ENCODE measurements at regions not wholly inside any gene's neighbourhood (a gene's known extent, or its start where the extent isn't known, plus 50 kb on each side); places are given as distances from the start of the nearest gene placed in this dataset.

DNA sequence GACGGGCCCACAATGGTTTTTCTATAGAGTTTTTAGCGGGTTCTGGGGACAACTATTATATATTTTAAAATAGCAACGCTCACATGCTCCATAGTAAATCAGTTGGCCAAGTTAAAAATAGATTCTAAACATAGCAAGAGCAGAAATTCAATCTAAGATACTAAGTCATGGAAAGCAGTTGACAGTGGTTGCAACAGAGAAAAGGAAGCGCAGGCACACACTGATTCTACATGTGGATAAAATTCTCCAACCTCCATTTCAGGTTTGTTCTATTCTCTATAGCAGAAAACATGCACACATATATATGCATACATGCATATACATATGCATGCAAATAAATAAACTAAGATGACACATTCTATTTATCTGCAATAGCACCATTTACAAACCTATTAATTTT is 89.6 kb upstream of the HNRNPU start:
- TF ChIP-seq CTCF (conservative IDR thresholded peaks at IDR 0.05; ENCODE audit: low read depth, low read length) = no peak
- H3K4me3 ChIP-seq (ENCODE audit: low read depth, low read length) = no peak overlapping the region
- DNase-seq (ENCODE audit: low read depth) = no peak

- TF ChIP-seq CTCF (conservative IDR thresholded peaks at IDR 0.05; ENCODE audit: low read depth, low read length) = no peak
- H3K4me3 ChIP-seq (ENCODE audit: low read depth, low read length) = no peak overlapping the region
- DNase-seq (ENCODE audit: low read depth) = no peak
These were observed 88.6 kb upstream of the HNRNPU start for GRCh38 chr1:244952940-244953339.

DNA sequence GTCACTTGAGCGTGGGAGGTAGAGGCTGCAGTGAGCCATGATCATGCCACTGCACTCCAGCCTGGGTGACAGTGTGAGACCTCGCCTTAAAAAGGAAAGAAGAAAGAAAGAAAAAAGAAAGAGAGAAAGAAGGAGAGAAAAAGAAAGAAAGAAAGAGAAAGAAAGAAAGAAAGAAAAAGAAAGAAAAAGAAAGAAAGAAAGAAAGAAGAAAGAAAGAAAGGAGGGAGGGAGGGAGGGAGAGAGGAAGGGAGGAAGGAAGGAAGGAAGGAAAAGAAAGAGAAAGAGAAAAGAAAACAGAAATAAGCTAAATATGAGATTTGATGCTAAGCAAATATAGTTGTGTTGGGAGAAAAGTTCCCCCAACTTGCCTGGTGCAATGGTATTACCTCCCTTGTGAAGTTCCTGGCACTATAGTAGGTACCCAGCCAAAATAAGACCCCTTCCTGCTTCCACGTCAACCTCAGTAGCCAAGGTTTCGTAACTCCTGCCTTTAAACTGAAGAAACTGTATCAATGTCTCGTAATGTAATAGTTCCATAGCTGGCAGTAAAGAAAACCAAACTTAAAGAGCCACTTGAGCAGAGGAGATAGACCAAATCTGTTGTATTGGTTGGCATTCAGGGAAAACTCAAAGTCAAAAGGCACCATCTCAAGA is 88.1 kb upstream of the HNRNPU start:
- no peak for TF ChIP-seq CTCF (conservative IDR thresholded peaks at IDR 0.05; ENCODE audit: low read depth, low read length)
- no peak for DNase-seq (ENCODE audit: low read depth)
- no peak overlapping the region for H3K4me3 ChIP-seq (ENCODE audit: low read depth, low read length)

DNA sequence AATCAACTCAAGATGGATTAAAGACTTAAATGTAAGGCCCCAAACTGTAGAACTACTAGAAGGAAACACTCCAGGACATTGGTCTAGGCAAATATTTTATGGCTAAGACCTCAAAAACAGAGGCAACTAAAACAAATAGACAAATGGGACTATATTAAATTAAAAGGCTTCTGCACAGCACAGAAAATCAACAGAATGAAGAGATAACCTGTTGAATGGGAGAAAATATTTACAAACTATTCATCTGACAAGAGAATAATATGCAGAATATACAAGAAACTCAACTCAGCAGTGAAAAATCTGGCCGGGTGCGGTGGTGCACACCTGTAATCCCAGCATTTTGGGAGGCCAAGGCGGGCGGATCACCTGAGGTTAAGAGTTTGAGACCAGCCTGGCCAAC is 84.1 kb upstream of the HNRNPU start:
- no peak for TF ChIP-seq CTCF (conservative IDR thresholded peaks at IDR 0.05; ENCODE audit: low read depth, low read length)
- DNase-seq (ENCODE audit: low read depth) = no peak
- H3K4me3 ChIP-seq (ENCODE audit: low read depth, low read length) = no peak overlapping the region

- DNase-seq (ENCODE audit: low read depth) = no peak
- no peak for TF ChIP-seq CTCF (conservative IDR thresholded peaks at IDR 0.05; ENCODE audit: low read depth, low read length)
- no peak overlapping the region for H3K4me3 ChIP-seq (ENCODE audit: low read depth, low read length)
These were observed 80.8 kb upstream of the HNRNPU start for GRCh38 chr1:244945109-244945671.

- H3K4me3 ChIP-seq (ENCODE audit: low read depth, low read length) = no peak overlapping the region
- no peak for TF ChIP-seq CTCF (conservative IDR thresholded peaks at IDR 0.05; ENCODE audit: low read depth, low read length)
- no peak for DNase-seq (ENCODE audit: low read depth)
These were observed 76.8 kb upstream of the HNRNPU start for GRCh38 chr1:244941121-244941520.

DNA sequence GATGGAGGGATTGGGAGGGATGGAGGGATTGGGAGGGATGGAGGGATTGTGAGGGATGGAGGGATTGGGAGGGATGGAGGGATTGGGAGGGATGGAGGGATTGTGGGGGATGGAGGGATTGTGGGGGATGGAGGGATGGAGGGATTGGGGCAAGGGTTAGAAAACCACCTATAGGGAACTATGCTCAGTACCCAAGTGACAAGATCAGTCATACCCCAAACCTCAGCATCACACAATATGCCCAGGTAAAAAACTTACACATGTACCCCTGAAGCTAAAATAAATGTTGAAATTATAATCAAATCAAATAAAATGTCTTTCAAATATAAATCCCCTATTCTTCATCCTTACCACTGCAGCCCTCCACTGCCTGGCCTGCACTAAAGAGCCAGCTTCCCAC is 72.8 kb upstream of the HNRNPU start:
- no peak for DNase-seq (ENCODE audit: low read depth)
- H3K4me3 ChIP-seq (ENCODE audit: low read depth, low read length) = no peak overlapping the region
- TF ChIP-seq CTCF (conservative IDR thresholded peaks at IDR 0.05; ENCODE audit: low read depth, low read length) = no peak
